BLaER1 (cell line): ENCODE measurements at regions not wholly inside any gene's neighbourhood (a gene's known extent, or its start where the extent isn't known, plus 50 kb on each side); places are given as distances from the start of the nearest gene placed in this dataset.

Experiments
- H3K27ac ChIP-seq: shearing (Covaris generic); formaldehyde crosslinking; 2 replicates; pipeline ENCODE4 v1.8.1; 2022
- H3K27me3 ChIP-seq: shearing (Covaris generic); formaldehyde crosslinking; 2 replicates; pipeline ENCODE4 v1.8.1; 2022
- H3K36me3 ChIP-seq: shearing (Covaris generic); formaldehyde crosslinking; 2 replicates; pipeline ENCODE4 v1.8.1; 2022
- H3K4me1 ChIP-seq: shearing (Covaris generic); formaldehyde crosslinking; 2 replicates; pipeline ENCODE4 v1.8.1; 2022
- H3K4me2 ChIP-seq: shearing (Covaris generic); formaldehyde crosslinking; 2 replicates; pipeline ENCODE4 v1.8.1; 2022
- H3K4me3 ChIP-seq: shearing (Covaris generic); formaldehyde crosslinking; 2 replicates; pipeline ENCODE4 v1.8.1; 2022
- H3K9ac ChIP-seq: shearing (Covaris generic); formaldehyde crosslinking; 2 replicates; pipeline ENCODE4 v1.8.1; 2022
- H3K9me3 ChIP-seq: shearing (Covaris generic); formaldehyde crosslinking; 2 replicates; pipeline ENCODE4 v1.8.1; 2022
- H4K20me1 ChIP-seq: shearing (Covaris generic); formaldehyde crosslinking; 2 replicates; pipeline ENCODE4 v1.8.1; 2022
- Cebpa-rat ChIP-seq: shearing (Covaris generic); IDR thresholded peaks from 2 replicates; pipeline ENCODE4 v1.8.1; 2022

DNA sequence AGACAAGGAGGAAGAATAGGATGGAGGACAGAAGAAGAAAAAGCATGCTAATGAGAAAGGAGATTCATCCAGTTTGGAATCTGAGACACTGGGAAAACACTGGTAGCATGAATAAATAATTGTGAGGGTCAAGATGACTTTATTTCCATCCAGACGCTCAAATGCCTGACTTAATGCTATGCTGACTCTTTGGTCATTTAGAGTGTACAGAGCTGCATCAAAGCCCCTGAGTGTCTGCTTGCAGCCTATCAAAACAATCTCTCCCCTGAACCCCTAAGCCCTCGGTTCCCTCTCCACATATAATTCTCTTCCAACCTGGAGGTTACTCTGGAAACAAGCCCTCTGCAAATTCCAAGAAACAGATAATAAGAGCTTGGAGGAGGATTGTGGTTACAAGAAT lies 208.8 kb downstream of the MAGEB17 start:
- no peak for TF ChIP-seq Cebpa-rat
- Histone ChIP-seq H3K4me2 (no peak overlapping the region), H3K4me3 (no peak overlapping the region), H3K4me1 (no peaks in the 10 kb centered on the region), H3K36me3 (no peaks in the 10 kb centered on the region), H3K27ac (no peak overlapping the region), H3K9me3 (no peaks in the 10 kb centered on the region), H4K20me1 (no peaks in the 10 kb centered on the region), H3K9ac (no peak overlapping the region), H3K27me3 (peaks cover 39% of the 10 kb centered on the region)

DNA sequence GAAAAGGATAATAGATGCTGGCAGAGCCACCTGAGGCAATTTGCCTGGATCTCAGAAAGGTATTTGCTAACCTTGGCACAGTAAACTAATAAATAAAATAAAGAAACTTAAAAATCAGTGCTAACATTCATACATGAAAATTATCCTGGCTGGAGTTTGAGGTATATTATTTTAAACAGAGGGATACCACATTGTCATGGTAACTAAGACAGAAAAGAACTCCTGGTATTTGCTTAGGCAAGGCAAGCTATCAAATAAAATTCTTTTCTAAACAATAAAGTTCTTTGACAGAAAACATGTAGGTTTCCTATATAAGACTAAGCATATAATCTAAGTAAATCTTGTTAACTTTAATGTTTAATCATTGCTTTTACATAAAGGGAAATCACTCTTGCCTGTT lies 218.8 kb downstream of the MAGEB17 start:
- H3K9ac ChIP-seq, result no peak overlapping the region
- no peak overlapping the region for H3K4me3 ChIP-seq
- no peak overlapping the region for H3K4me2 ChIP-seq
- H4K20me1 ChIP-seq, result no peaks in the 10 kb centered on the region
- no peaks in the 10 kb centered on the region for H3K4me1 ChIP-seq
- TF ChIP-seq Cebpa-rat, result no peak
- H3K27ac ChIP-seq, result no peak overlapping the region
- H3K27me3 ChIP-seq, result peaks cover 84% of the 10 kb centered on the region
- H3K36me3 ChIP-seq, result no peaks in the 10 kb centered on the region
- peaks cover 6% of the 10 kb centered on the region; the same call in 1 of the 2 replicates for H3K9me3 ChIP-seq

DNA sequence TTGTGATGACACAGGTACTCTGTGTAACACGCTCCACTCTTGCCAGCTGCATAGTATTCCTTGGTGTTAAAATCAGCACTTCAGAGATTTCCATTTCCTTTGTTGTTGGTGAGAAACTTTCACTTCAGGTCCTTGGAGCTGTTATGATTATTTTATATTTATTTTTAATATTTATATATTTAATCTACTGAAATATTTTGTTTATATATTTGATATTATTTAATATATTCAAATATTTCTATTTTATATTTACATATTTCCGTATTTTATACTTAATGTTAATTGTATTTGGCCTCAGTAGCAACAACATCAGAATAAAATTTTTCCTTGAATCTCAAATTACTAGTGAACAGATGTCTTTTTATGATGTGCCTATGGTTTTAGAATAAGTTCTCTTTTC lies 225.3 kb downstream of the MAGEB17 start:
- no peak overlapping the region for H3K4me3 ChIP-seq
- peaks cover 6% of the 10 kb centered on the region; the same call in 1 of the 2 replicates for H3K9me3 ChIP-seq
- H3K27ac ChIP-seq, result no peak overlapping the region
- no peaks in the 10 kb centered on the region for H3K36me3 ChIP-seq
- no peak overlapping the region for H3K9ac ChIP-seq
- H3K4me1 ChIP-seq, result no peaks in the 10 kb centered on the region
- peaks cover 4% of the 10 kb centered on the region; the same call in 1 of the 2 replicates for H4K20me1 ChIP-seq
- H3K27me3 ChIP-seq, result peaks cover 51% of the 10 kb centered on the region
- no peak for TF ChIP-seq Cebpa-rat
- H3K4me2 ChIP-seq, result no peak overlapping the region

DNA sequence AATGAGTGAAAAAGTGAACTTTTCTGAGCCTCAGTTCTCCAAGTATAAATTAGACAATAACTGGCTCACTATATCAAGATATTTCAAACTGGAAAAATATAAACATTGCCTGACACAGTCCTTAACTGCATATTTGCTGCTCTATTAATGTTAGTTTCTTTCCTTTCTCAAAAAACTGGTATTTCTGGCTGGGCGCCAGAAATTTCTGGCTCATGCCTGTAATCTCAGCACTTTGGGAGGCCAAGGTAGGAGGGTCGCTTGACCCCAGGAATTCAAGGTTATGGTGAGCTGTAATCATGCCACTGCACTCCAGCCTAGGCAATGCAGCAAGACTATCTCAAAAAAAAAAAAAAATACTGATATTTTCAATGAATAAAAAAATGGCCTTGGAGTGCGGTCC lies 227.0 kb downstream of the MAGEB17 start:
- H3K27me3 ChIP-seq, result peaks cover 38% of the 10 kb centered on the region
- H3K9me3 ChIP-seq, result peaks cover 6% of the 10 kb centered on the region; the same call in 1 of the 2 replicates
- no peak overlapping the region for H3K27ac ChIP-seq
- no peak overlapping the region for H3K4me2 ChIP-seq
- peaks cover 4% of the 10 kb centered on the region; the same call in 1 of the 2 replicates for H4K20me1 ChIP-seq
- H3K4me3 ChIP-seq, result no peak overlapping the region
- H3K4me1 ChIP-seq, result no peaks in the 10 kb centered on the region
- H3K36me3 ChIP-seq, result no peaks in the 10 kb centered on the region
- H3K9ac ChIP-seq, result no peak overlapping the region
- no peak for TF ChIP-seq Cebpa-rat

GRCh38 chrX:16403808-16404207 lies 236.5 kb downstream of the MAGEB17 start:
- Histone ChIP-seq H3K4me3 (no peak overlapping the region), H3K9me3 (no peaks in the 10 kb centered on the region), H3K4me2 (no peak overlapping the region), H4K20me1 (no peaks in the 10 kb centered on the region), H3K4me1 (peaks cover 7% of the 10 kb centered on the region), H3K27me3 (peaks cover 88% of the 10 kb centered on the region), H3K36me3 (no peaks in the 10 kb centered on the region), H3K27ac (no peak overlapping the region), H3K9ac (no peak overlapping the region)
- TF ChIP-seq Cebpa-rat, result no peak

DNA sequence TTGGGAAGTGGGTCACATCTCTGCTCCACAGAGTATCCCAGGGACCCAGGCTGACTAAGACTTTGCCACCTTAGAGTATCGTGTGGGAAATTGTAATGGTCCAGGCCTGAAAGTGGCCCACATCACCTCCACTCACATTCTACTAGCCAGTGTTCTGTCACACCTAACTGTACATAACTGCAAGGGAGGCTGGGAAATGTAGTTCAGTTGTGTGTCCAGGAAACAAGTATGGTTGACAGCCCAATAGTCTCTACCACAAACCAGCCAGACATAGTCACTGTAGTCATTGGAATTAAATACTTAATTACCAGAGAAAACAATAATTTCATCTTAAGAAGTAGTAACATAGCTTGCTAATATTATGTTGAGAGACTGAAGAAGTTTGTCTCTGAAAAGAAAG lies 233.4 kb upstream of the S100G start:
- Histone ChIP-seq H3K4me1 (no peaks in the 10 kb centered on the region), H3K27me3 (peaks cover 74% of the 10 kb centered on the region), H3K36me3 (no peaks in the 10 kb centered on the region), H3K9ac (no peak overlapping the region), H3K4me3 (no peak overlapping the region), H4K20me1 (no peaks in the 10 kb centered on the region), H3K27ac (no peak overlapping the region), H3K4me2 (no peak overlapping the region), H3K9me3 (peaks cover 6% of the 10 kb centered on the region; the same call in 1 of the 2 replicates)
- TF ChIP-seq Cebpa-rat, result no peak

DNA sequence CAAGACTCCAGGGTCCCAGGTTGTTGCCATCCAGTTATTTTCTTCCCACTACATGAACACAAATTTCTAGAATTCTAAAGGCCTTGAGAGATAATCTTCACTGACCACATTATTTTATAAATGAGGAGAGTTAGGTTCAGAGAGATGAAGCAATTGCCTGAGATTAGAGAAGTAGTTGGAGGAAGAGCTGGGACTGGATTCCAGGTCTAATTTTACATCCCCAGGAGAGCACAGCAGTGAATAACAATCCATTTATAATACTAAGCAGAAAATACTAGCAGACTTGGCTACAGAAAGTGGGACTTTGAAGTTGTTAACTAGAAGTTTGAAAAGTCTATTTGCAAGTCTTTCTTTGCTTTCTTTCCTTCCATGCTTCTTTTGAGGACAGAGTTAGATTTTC lies 231.3 kb upstream of the S100G start:
- TF ChIP-seq Cebpa-rat, result no peak
- H3K9ac ChIP-seq, result no peak overlapping the region
- peaks cover 16% of the 10 kb centered on the region for H3K9me3 ChIP-seq
- no peaks in the 10 kb centered on the region for H3K36me3 ChIP-seq
- H3K4me1 ChIP-seq, result no peaks in the 10 kb centered on the region
- H3K27me3 ChIP-seq, result peaks cover 72% of the 10 kb centered on the region
- no peak overlapping the region for H3K4me2 ChIP-seq
- H3K4me3 ChIP-seq, result no peak overlapping the region
- no peak overlapping the region for H3K27ac ChIP-seq
- no peaks in the 10 kb centered on the region for H4K20me1 ChIP-seq

DNA sequence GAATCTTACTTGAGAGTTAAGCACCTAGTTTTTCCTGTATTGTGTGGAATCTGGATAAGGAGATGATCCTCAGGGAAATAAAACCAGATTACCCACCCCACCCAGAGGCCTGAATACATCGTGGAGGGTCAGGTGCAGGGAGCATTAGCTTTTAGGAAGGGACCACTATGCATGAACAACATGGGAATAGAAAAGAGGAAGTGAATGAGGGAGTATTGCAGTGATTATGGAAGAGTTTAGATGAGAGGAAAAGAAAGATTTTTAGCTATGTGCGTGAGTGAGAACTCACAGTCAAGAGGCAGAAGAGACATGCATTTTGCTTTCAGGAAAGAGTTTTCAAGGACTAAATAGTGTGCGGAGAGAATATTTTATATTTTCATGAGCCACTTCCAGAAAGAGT lies 222.3 kb upstream of the S100G start:
- Histone ChIP-seq H3K36me3 (no peaks in the 10 kb centered on the region), H3K4me2 (no peak overlapping the region), H3K4me1 (no peaks in the 10 kb centered on the region), H3K9ac (no peak overlapping the region), H3K27ac (no peak overlapping the region), H4K20me1 (no peaks in the 10 kb centered on the region; the same call in 1 of the 2 replicates), H3K9me3 (peaks cover 8% of the 10 kb centered on the region), H3K4me3 (no peak overlapping the region), H3K27me3 (peaks cover 97% of the 10 kb centered on the region)
- no peak for TF ChIP-seq Cebpa-rat

- Histone ChIP-seq H3K36me3 (no peaks in the 10 kb centered on the region), H3K9me3 (no peaks in the 10 kb centered on the region), H3K27ac (no peak overlapping the region), H3K9ac (no peak overlapping the region), H4K20me1 (no peaks in the 10 kb centered on the region; the same call in 1 of the 2 replicates), H3K4me1 (no peaks in the 10 kb centered on the region), H3K4me2 (no peak overlapping the region), H3K4me3 (no peak overlapping the region), H3K27me3 (peaks cover 98% of the 10 kb centered on the region)
- TF ChIP-seq Cebpa-rat, result no peak
Observed at GRCh38 chrX:16429406-16429805, 220.6 kb upstream of the S100G start.

DNA sequence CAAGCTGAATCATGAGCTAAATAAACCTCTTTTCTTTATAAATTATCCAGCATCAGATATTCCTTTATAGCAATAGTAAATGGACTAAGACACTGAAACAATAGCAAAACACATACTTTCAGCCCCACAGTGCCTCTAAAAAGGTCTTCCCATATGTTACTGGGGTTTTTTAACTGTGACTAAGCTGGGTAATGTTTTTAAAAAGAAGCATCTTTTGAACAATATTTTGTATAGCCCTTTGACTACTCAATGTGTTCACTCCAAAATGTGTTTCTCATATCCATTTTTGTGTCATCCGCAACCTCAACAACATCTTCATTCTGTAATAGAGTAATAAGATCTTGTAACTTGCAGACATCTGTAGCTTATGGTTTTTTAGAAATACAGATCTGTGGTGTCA lies 218.7 kb upstream of the S100G start:
- no peak for TF ChIP-seq Cebpa-rat
- Histone ChIP-seq H3K36me3 (no peaks in the 10 kb centered on the region), H3K27ac (no peak overlapping the region), H3K4me1 (no peaks in the 10 kb centered on the region), H3K4me3 (no peak overlapping the region), H3K27me3 (peaks cover 92% of the 10 kb centered on the region), H3K4me2 (no peak overlapping the region), H3K9ac (no peak overlapping the region), H4K20me1 (no peaks in the 10 kb centered on the region; the same call in 1 of the 2 replicates), H3K9me3 (no peaks in the 10 kb centered on the region)

- Histone ChIP-seq H3K4me2 (no peak overlapping the region), H3K4me3 (no peak overlapping the region), H3K27ac (no peak overlapping the region), H3K9me3 (no peaks in the 10 kb centered on the region), H3K36me3 (no peaks in the 10 kb centered on the region), H3K27me3 (peaks cover 90% of the 10 kb centered on the region), H3K9ac (no peak overlapping the region), H4K20me1 (no peaks in the 10 kb centered on the region; the same call in 1 of the 2 replicates), H3K4me1 (no peaks in the 10 kb centered on the region)
- TF ChIP-seq Cebpa-rat, result no peak
Observed at GRCh38 chrX:16433021-16433420, 216.9 kb upstream of the S100G start.
